Stomach (tissue), 4 donors: ENCODE measurements at regions not wholly inside any gene's neighbourhood (a gene's known extent, or its start where the extent isn't known, plus 50 kb on each side); places are given as distances from the start of the nearest gene placed in this dataset.

Experiments used
- EP300 ChIP-seq: sonication (generic); formaldehyde crosslinking; IDR thresholded peaks from one replicate; pipeline ENCODE4 v1.6.1; 2017; ENCODE audit warnings: antibody characterized with exemption
- POLR2AphosphoS5 ChIP-seq, 3 donors: sonication (generic); formaldehyde crosslinking; IDR thresholded peaks; one replicate each; pipeline ENCODE4 v1.6.1; 2016; ENCODE audit warnings: antibody characterized with exemption in 3 of 3
- TF ChIP-seq, protein P1 (sequence below), 7 experiments: fragments of 450-650 bp in 4 of 7; fragments of 200-600 bp in 3 of 7; sonication (generic) in 3 of 7; IDR thresholded peaks; one replicate each; pipeline ENCODE4 v1.5.1; 2016 to 2019; ENCODE audit warnings: antibody characterized with exemption in 7 of 7, control low read depth in 2 of 7, mild to moderate bottlenecking in 1 of 7

DNA sequence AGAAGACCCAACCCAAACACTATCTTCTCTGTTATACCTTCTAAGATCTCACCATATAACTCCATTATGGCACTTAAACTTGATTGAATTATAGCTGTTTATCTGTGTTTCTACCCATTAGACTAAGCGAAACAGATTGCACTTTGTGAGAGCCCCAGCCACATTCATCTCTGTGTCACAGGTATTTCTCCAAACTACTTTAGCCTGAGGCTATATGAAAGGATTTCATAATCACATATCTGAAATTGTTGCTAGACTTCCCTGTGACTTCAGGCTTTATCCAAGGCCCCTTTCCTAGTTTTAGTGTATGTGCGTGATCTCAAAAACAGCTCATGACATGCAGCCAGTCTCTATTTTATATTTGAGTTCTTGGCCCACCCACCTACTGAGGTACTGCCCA lies 745.0 kb upstream of the ACVR2A start:
- no peak for TF ChIP-seq EP300
- TF ChIP-seq, protein P1, sequence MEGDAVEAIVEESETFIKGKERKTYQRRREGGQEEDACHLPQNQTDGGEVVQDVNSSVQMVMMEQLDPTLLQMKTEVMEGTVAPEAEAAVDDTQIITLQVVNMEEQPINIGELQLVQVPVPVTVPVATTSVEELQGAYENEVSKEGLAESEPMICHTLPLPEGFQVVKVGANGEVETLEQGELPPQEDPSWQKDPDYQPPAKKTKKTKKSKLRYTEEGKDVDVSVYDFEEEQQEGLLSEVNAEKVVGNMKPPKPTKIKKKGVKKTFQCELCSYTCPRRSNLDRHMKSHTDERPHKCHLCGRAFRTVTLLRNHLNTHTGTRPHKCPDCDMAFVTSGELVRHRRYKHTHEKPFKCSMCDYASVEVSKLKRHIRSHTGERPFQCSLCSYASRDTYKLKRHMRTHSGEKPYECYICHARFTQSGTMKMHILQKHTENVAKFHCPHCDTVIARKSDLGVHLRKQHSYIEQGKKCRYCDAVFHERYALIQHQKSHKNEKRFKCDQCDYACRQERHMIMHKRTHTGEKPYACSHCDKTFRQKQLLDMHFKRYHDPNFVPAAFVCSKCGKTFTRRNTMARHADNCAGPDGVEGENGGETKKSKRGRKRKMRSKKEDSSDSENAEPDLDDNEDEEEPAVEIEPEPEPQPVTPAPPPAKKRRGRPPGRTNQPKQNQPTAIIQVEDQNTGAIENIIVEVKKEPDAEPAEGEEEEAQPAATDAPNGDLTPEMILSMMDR (IDR thresholded peaks at IDR 0.05): no peak
- no peak for TF ChIP-seq POLR2AphosphoS5 (IDR thresholded peaks at IDR 0.05)
